NB4 (cell line): ENCODE measurements at regions not wholly inside any gene's neighbourhood (a gene's known extent, or its start where the extent isn't known, plus 50 kb on each side); places are given as distances from the start of the nearest gene placed in this dataset.

Experiments
- POLR2A ChIP-seq: IDR thresholded peaks from 2 replicates; pipeline ENCODE4 v1.6.1; 2011; ENCODE audit warnings: mild to moderate bottlenecking; ENCODE audit not compliant: insufficient read length; ENCODE audit errors: extremely low read depth
- TF ChIP-seq, protein P1 (sequence below): IDR thresholded peaks from one replicate; pipeline ENCODE4 v1.5.1; 2012; ENCODE audit warnings: low read depth, low read length
- TF ChIP-seq, protein P2 (sequence below): IDR thresholded peaks from 2 replicates; pipeline ENCODE4 v1.6.1; 2011; ENCODE audit warnings: low read depth, low read length

DNA sequence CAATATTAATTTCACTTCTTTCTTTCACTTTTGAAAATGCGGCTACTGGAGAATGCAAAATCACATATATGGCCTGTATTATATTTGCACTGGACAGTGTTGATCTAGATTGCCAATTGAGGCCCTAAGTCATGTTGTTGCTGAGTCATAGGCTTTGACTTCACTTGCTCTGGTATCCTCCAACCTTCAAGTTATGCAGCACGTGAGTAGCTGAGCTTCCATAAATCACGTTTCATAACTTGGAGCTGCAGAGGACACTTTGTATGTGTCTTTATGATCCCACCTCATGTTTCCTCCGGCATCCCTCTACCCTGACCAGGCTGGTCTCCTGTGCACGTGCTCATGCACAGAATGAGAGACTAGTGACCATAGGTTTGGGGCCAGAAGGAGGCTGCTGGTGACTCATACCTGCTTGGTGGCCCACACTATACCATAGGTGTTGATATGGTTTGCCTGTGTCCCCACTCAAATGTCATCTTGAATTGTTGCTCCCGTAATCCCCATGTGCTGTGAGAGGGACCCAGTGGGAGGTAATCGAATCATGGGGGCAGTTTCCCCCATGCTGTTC is 103.0 kb upstream of the TSPAN2 start:
- TF ChIP-seq, protein P1, sequence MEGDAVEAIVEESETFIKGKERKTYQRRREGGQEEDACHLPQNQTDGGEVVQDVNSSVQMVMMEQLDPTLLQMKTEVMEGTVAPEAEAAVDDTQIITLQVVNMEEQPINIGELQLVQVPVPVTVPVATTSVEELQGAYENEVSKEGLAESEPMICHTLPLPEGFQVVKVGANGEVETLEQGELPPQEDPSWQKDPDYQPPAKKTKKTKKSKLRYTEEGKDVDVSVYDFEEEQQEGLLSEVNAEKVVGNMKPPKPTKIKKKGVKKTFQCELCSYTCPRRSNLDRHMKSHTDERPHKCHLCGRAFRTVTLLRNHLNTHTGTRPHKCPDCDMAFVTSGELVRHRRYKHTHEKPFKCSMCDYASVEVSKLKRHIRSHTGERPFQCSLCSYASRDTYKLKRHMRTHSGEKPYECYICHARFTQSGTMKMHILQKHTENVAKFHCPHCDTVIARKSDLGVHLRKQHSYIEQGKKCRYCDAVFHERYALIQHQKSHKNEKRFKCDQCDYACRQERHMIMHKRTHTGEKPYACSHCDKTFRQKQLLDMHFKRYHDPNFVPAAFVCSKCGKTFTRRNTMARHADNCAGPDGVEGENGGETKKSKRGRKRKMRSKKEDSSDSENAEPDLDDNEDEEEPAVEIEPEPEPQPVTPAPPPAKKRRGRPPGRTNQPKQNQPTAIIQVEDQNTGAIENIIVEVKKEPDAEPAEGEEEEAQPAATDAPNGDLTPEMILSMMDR = no peak
- no peak for TF ChIP-seq POLR2A
- TF ChIP-seq, protein P2, sequence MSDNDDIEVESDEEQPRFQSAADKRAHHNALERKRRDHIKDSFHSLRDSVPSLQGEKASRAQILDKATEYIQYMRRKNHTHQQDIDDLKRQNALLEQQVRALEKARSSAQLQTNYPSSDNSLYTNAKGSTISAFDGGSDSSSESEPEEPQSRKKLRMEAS = no peak
